ENCODE measurements at regions not wholly inside any gene's neighbourhood (a gene's known extent, or its start where the extent isn't known, plus 50 kb on each side); places are given as distances from the start of the nearest gene placed in this dataset.

GRCh38 chr3:31196881-31197364 lies 302.5 kb upstream of the GADL1 start:
- Histone ChIP-seq H3K79me2 (ENCODE audit: control insufficient read depth, insufficient read depth, low read length) (no peaks in the 10 kb centered on the region), H4K20me1 (replicated peaks; ENCODE audit: control insufficient read depth, extremely low read depth, insufficient read depth, low read length) (no peaks in the 10 kb centered on the region), H3K9ac (replicated peaks; ENCODE audit: extremely low read depth, insufficient read depth, low read length) (no peak overlapping the region), H3K27me3 (ENCODE audit: control insufficient read depth in 2 of 2, insufficient read depth in 2 of 2, low read length in 2 of 2) (peaks cover 0 to 8% of the 10 kb centered on the region in 2 experiments), H3K9me3 (replicated peaks; ENCODE audit: control insufficient read depth, insufficient read depth, low read length) (no peaks in the 10 kb centered on the region), H3K9me1 (replicated peaks; ENCODE audit: control insufficient read depth, extremely low read depth, insufficient read depth, low read length) (no peaks in the 10 kb centered on the region), H3K4me2 (ENCODE audit: insufficient read depth, low read length) (no peak overlapping the region), H2AFZ (ENCODE audit: low read depth, low read length) (no peak overlapping the region), H3K27ac (ENCODE audit: insufficient read depth, low read depth, low read length) (no peak overlapping the region), H3K36me3 (ENCODE audit: control insufficient read depth in 2 of 2, extremely low read depth in 1 of 2, insufficient read depth in 2 of 2, low read length in 2 of 2) (no peaks in the 10 kb centered on the region), H3K4me1 (ENCODE audit: control insufficient read depth, extremely low read depth, insufficient read depth, low read length) (no peaks in the 10 kb centered on the region), H3K4me3 (replicated peaks in 1 of 3; ENCODE audit: insufficient read depth in 1 of 3, low read depth in 1 of 3, low read length in 3 of 3) (no peak overlapping the region)
- TF ChIP-seq FOS (IDR thresholded peaks at IDR 0.05; ENCODE audit: borderline replicate concordance, insufficient read depth, low read length) (no peak), POLR2A (IDR thresholded peaks at IDR 0.05; ENCODE audit: low read depth, low read length) (no peak), EZH2 (IDR thresholded peaks at IDR 0.05; ENCODE audit: borderline replicate concordance, low read depth, low read length, severe bottlenecking) (no peak), MYC (IDR thresholded peaks at IDR 0.05; ENCODE audit: low read depth, low read length) (no peak), JUN (IDR thresholded peaks at IDR 0.05; ENCODE audit: borderline replicate concordance, insufficient read depth, insufficient read length, low read depth) (no peak), POLR2AphosphoS5 (IDR thresholded peaks at IDR 0.05; ENCODE audit: insufficient read depth, low read depth, low read length) (no peak), GATA2 (IDR thresholded peaks at IDR 0.05; ENCODE audit: insufficient read depth, insufficient read length, low read depth, low read length) (no peak), MAX (IDR thresholded peaks at IDR 0.05; ENCODE audit: insufficient read depth, insufficient read length) (no peak), CTCF (IDR thresholded peaks at IDR 0.05; ENCODE audit: extremely low read depth in 1 of 2, insufficient read depth in 1 of 2, low read depth in 1 of 2, low read length in 2 of 2) (no peak)
- BruUV-seq (replicated peaks): no TSS peak
- ChIA-PET CTCF (no interaction called here), POLR2A (no interaction called here)
- DNase-seq (ENCODE audit: low read depth, low spot score) (no peak), FAIRE-seq (no peak)
- intact Hi-C loops (cut with micrococcal nuclease) (no loop called here), dilution Hi-C loops (cut with MboI; ENCODE audit: extremely low pct_ligation_motif_present, low sequenced_read_pairs) (no loop called here)

Measured in endothelial cell of umbilical vein (primary cell).